ENCODE measurements at regions not wholly inside any gene's neighbourhood (a gene's known extent, or its start where the extent isn't known, plus 50 kb on each side); places are given as distances from the start of the nearest gene placed in this dataset. TPM values are rescaled to one million over a fixed set of nuclear protein-coding genes. Genes with fewer than 3 reads are reported as not detected.

DNA sequence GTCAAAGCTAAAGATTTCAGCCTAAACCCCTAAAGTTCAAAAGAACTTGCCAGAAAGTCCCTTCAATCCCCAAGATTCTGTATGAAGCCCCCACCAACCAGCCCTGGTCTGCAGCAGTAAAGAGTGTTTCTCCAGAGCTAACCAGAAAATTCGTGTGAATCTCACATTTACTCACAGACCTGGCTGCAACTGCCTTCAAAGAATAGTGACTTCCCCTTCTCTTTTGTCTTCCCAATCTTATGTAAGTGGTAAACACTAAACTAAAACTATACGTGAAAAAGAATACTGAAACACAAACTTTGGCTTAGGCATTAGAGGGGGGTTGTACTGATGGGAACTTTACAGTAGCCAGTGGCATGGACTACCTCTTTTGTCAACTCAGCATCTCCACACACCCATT, 50.6 kb upstream of the SETBP1 start:
- in situ Hi-C loops (cut with MboI), result no loop called here
- H3K9ac ChIP-seq, result no peak overlapping the region
- WGBS, 2 experiments (ENCODE audit: low coverage in 1 of 2, low lambda C conversion rate in 2 of 2, missing lambda C conversion rate in 2 of 2), result 77 to 82% methylated on average over 2 of the region's 2 CpGs
- no peaks in the 10 kb centered on the region for H3K9me2 ChIP-seq (ENCODE audit: insufficient read depth)
- H3K79me2 ChIP-seq (ENCODE audit: insufficient read depth), result no peaks in the 10 kb centered on the region
- TF ChIP-seq EZH2 (IDR thresholded peaks at IDR 0.05; ENCODE audit: insufficient read depth, poor library complexity, severe bottlenecking) (no peak), EZH2phosphoT487 (IDR thresholded peaks at IDR 0.05; ENCODE audit: insufficient read depth, low read depth) (no peak)
- H4K20me1 ChIP-seq (ENCODE audit: insufficient read depth), result no peaks in the 10 kb centered on the region
- DNase-seq, result no peak
- H3K27me3 ChIP-seq (replicated peaks; ENCODE audit: insufficient read depth), result no peaks in the 10 kb centered on the region
- H3K4me1 ChIP-seq (ENCODE audit: insufficient read depth), result peaks cover 8% of the 10 kb centered on the region
- H3K9me3 ChIP-seq (ENCODE audit: low read depth), result no peaks in the 10 kb centered on the region
- 0 out of 2 replicates have a peak, but pooled peaks cover 4% of the 10 kb centered on the region for H3F3A ChIP-seq (ENCODE audit: insufficient read depth)
- H3K36me3 ChIP-seq (ENCODE audit: low read depth), result no peaks in the 10 kb centered on the region
- H3K4me2 ChIP-seq (ENCODE audit: unreplicated experiment), result no peak overlapping the region
- no peak overlapping the region for H3K4me3 ChIP-seq
- H3K27ac ChIP-seq, result no peak overlapping the region
- H2AFZ ChIP-seq, result no peak overlapping the region

Small RNAs in the stretch of these regions (small RNA-seq; reads per million reads assigned to genes)
- not detected for gene RNA5SP455 (ENCODE audit: low read depth, low replicate concordance)
